GM12892 (cell line): ENCODE measurements at regions not wholly inside any gene's neighbourhood (a gene's known extent, or its start where the extent isn't known, plus 50 kb on each side); places are given as distances from the start of the nearest gene placed in this dataset.

Source experiments
- POLR2A ChIP-seq: IDR thresholded peaks from 2 replicates; pipeline ENCODE4 v1.6.1; 2011; ENCODE audit warnings: low read depth, low read length, control low read depth
- POLR2AphosphoS5 ChIP-seq: IDR thresholded peaks from 2 replicates; pipeline ENCODE4 v1.6.1; 2011; ENCODE audit warnings: low read depth, low read length, control low read depth

DNA sequence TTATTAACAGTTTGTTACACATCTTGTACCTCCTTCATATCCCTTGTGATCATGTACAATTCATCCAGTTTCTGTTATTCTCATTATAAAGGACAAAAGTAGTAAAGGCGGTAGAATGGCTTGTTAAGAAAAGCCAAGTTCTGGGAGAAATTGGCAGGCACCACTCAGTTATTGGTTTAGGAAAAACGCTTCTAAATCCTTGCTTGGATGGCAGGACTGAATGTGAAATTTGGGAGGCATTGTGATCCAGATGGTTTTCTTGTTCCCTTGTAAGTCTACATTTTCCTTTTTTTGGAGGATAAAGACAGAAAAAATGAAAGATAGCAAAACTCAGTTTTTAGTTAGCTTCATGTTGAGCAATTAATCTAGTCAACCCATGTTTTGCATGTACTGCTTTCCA lies 130.2 kb downstream of the MAT2B start:
- TF ChIP-seq POLR2A, result no peak
- TF ChIP-seq POLR2AphosphoS5, result no peak
